HG03066 (cell line): ENCODE measurements at regions not wholly inside any gene's neighbourhood (a gene's known extent, or its start where the extent isn't known, plus 50 kb on each side); places are given as distances from the start of the nearest gene placed in this dataset.
"Not testable (repeated sequence)": the region's sequence is repeated elsewhere in the genome, so short reads cannot be mapped to it uniquely, and the experiment has no call there.

Experiments used
- ATAC-seq: cut with Tn5 transposase; IDR thresholded peaks from one replicate; pipeline ENCODE4 v1.9.1; 2021; ENCODE audit warnings: low read depth; ENCODE audit not compliant: unreplicated experiment

DNA sequence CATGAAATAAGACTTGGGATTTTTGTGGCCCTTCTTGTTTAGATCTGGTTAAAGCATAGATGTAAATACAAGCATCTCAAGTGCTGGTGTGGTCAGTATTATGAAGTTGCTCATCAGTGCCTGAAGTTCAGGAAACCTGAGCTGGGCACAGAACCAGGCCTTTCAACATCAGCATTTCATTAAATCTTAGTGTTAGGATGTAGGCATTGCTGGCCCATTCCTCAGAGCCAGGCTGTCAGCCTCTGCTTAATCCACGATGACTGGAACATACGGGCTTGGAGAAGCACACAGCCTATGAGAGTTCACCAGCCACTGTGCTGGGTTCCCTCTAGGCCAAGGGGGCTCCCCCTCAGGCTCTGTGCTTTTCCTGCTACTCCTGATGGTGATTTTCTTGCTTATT, 270.2 kb downstream of the EN1 start:
- ATAC-seq = no peak

DNA sequence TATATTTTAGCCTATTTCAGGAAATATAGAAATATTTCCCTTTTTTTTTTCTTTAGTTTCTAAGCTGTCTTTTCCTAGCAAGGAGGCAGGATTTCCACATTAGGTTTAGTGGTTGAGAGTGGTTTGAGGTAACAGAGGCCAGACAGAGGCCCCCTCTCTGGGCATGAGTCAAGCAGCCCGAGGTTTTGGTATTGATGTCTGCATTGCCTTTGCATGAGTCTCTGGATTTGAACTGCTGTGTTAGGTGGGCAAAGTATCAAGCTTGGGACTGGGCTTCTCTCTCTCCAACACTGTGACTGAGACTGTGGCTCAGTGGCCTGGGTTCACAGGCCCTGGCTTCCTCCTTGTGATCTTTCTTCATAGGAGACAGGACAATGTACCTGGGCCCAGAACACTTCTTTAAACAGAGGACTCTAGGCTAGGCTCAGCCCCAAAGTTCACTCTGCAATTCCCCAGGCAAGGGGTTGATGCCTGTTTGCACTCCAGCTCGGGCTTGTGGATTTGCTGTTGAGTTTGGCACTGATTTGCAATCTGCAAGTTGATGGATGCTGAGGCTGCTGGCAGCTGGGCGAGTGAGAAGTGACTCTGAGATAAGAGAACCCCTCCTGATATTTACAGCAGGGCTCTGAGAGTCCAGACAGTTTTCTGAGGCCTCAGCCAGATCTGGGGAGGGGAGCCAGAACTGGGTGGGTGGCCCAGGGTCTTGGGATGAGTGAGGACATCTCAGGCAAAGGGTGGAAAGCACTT, 271.2 kb downstream of the EN1 start:
- no peak for ATAC-seq

DNA sequence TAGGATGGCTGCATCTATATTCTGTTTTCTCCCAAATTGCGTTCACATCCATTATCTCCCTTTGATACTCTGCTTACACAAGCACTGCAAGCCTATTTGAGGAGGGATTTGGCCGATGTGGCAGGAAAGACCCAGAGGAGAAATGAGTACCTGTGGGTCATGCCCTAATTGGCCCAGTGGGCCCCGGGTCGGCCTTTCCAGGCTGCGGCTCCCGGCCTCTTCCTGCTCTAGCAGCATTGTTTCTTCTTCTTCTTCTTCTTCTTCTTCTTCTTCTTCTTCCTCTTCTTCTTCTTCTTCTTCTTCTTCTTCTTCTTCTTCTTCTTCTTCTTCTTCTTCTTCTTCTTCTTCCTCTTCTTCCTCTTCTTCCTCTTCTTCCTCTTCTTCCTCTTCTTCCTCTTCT, 275.1 kb downstream of the EN1 start:
- ATAC-seq = not testable (repeated sequence)

DNA sequence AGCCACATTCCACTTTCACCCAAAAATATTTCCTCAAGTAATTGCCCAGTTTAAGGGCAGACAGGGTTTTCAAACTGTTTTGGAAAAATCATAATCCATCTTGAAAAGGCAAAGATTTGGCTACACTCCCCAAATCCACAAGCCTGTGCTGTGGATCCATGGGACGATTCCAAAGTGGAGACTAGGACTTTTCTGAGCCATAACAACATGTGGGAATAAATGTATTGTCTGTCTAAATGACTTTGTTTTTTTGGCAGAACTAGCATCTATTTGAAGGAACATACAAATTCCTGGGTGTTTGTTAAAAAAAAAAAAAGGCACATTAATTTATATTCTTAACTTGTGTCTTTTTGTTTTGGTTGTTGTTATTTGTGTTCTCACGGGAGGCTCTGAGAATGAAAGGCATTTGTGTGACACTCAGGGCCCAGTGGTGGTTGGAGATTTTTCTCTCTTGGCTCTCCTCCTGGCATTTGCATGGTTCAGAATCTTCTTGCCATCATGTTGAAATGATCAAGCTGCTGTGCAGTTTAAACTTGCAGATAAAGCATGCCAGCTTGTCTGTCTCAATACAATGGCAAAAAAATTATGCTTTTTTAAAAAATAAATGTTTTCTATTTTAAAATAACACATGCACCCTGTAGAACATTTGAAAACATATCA, 277.4 kb downstream of the EN1 start:
- ATAC-seq = no peak

DNA sequence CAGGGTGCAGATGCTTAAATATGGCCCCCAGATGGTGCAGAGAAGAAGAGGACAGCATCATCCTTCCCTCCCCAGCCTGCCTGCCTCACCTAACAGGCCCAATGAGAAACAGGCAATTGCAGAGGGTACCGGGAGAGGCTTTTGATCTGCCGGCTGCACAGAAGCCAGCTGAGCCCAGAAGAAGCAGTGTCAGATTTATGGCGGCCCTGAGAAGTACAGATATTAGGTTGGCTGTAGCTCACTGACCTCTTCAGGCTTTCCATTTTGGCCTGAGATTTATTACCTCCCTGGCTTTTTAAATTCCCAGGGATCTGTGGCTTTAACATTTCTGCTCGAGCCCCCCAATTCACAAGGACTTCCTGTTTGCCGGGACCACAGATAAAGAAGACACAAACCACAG, 278.7 kb downstream of the EN1 start:
- ATAC-seq = no peak

DNA sequence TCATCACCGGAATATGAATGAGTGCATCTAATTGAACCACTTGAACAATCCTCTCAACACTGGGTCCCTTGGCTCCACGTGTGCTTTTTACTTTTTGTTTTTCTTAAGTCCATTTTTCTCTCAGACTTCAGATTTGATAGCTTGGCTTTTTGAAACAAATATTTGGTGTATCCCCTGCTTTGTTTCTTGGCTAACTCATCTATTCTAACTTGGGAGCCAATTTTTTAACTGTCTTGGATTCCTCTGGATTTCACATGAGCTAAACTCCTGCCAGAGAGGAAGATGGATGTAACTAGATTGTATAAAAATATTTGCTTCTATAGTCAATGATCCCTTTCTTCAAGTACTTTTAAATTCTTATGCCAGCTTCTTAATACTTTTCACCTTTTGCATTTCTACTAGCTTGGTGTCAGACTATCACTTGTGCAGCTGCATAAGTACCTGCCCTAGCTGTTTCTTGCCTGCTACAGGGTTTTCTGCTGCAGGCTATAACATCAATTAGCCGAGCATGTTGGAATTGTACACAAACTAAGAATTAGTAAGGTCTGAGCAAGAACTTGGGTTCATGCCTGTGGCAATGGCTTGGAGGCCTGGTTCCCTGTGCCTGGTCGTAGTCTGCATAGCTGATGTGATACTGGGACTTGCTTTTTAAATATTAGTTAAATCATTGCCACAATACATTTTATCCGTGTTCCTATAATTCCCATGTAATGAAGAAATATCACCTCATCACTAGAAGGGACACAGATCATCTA, 281.5 kb downstream of the EN1 start:
- no peak for ATAC-seq

DNA sequence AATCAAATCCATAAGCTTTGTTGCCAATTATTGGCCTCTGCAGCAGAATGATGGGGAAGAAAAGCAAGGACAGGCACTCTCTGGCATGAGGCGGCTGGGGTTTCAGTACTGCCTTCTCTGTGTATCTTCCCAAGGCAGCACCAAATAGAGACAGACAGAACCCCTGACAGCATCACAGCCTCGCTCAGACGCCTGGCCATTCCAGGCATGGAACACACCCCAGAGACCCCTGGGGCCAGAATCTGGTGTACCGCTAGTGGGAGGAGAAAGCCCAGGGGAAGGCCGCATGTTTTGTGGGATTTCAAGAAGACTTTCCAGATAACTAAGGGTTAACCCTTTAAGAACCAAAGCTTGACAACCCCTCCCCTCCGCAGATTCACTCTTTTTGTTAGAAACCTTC, 282.1 kb downstream of the EN1 start:
- no peak for ATAC-seq

DNA sequence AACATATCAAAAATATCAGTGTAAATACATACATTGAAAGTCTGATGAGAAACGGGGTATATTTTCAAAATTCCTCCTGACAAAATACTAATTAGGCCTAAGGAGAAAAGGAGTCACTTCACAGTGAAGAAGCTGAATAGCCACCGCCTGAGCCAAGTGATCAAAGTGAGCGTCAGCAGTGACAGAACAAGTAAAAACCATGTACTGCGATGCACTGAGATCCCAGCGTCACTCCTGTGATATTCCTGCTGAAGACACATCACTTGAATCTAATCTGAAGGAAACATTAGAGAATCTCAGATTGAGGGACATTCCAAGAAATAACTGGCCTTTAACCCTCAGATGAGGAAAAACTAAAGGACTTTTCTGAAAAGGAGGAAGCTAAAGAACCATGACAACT, 285.3 kb downstream of the EN1 start:
- no peak for ATAC-seq

DNA sequence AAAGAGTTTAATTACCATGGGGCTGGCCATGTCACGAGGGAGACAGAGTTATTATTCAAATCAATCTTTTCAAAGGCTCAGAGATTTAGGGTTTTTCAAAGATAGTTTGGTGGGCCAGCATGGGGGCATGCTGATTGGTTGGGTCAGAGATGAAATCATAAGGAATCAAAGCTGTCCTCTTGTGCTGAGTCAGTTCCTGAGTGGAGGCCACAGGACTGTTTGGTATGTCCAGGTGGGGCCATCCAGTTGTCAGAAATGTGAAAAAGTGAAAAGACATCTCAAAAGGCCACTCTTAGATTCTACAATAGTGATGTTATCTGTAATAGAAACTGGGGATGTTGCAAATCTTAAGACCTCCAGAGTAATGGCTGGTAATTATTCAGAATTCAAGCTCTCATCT, 288.6 kb downstream of the EN1 start:
- no peak for ATAC-seq

DNA sequence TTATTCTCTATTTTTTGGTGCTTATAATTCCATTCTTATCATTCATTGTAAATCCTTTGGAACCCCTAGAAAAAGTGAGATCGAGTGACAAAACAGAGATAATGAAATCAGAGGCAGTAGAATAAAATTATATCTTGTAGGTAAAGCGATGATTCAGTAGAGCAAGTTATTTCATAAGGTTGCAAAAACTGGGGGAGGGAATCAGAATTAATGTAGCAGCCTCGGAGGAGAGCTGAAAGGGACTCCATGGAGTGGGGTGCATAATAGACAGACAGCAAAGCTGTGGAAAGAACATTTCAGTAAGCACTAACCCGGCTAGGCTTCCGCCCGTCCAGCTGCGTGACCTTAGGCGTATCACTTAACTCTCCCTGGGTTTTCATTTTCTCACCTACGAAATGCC, 289.7 kb downstream of the EN1 start:
- no peak for ATAC-seq

DNA sequence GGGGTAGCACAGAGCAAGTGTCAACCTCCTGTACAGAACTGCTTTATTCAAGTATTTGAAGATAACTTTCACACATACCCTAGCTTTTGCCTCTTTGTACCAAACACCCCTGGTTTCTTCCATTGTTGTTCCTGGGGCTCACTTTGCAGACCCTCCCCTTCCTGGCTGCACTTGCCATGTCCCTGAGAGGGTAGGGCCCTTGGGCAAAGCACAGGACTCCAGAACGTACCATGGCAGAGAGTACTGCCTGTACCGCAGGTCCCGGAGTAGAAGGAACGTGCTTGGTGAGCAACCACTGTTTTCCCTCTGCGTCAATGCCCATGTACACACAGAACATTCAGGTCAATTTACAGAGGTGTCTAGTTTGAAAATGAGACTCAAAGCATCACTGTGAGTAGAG, 290.4 kb downstream of the EN1 start:
- ATAC-seq = no peak

DNA sequence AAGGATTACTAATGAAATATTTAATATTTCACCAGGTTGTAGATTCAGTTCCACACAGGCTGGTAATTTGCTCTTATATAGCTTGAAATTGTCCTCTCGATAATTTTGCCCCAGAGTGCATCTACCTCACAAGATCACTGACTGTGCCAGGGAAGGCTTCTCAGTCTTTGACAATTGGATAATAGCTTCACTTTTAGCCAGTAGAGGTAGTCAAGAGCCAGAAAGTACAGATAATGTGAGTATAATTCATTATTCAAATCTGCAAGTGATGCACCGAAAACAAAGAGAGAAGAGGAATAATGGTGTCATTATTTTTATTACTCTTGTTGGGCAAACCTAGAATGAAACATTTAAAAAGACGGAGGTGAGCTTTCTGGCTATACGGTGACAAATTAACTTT, 292.8 kb downstream of the EN1 start:
- no peak for ATAC-seq

DNA sequence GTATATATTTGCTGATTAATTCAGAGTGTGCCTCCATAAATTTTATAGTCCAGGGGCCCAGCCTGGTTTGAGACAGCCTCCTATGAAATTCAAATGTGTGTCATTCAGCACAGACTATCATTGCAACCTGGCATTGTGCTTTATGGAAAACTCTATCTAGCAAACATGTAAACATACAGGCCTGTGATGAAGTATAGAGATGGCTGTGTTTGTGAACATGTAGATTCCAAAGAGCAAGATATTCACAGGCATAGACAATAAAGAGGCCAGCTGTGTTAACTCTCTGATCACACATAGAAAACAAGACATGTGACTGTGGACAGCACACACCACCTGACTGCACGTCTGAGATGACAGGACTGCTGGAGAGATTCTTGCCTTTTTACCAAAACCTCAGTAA, 297.9 kb downstream of the EN1 start:
- no peak for ATAC-seq

DNA sequence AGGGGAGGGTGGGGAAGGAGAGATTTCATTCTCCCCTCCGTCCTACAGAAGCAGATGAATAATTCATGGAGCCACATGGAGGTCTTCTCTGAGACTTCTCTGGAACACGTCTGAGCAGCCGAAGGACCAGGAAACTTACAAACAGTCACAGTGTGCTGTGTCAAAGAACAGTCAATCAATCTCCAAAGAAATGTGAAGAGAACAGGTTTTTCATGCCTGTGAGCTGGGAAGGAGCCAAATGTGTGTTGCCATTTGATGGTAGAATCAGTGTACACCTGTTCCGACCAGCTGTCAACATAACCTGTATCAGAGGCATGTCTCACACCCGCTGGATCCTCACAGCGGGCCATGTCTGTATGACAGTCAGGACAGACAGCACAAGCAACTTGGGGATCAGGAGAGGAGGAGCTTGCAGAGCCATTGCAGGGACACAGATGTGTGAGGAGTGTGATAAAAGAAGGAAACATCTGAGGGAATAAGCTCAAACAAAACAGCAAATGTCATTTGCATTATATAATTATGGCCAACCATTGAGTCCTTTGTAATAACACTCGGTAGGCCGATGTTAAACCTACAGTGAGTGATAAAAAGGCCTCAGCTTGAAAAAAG, 298.5 kb downstream of the EN1 start:
- ATAC-seq = no peak

DNA sequence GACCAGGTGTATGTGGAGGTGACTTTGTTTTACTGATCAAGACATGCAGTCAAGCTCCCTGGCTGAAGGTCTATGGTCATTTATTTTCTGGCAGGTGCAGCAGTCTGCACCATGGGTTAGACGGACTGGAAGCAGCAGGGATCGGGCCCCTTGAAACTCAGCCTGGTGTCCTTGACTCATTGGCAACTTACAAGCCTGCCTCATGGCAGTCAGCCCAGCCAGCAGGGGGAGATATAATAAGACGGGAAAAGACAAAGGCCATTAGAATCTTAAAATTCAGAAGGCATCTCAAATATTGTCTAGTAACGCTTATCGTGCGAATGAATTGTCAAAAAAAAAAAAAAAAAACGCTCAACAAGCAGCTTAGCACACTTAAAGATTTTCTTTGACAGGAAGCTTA, 308.2 kb downstream of the EN1 start:
- ATAC-seq = no peak

DNA sequence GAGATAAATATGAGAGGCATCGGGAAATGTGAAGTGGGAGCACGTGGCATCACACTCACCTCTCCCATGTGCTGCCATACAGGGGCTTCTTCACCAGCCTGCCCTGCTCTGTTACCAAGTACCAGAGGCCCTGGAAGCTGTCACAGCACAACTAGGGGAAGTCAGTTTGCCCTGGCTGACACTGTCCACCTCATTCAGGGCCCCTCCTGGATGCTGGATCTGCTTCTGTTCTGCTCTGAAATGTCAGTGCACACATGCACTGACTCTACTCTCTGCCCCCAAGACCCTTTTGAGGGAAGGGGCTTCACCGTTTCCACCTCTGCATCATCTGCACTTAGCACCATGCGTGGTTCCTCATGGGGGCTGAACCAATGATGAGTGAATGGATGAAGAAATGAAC, 311.1 kb downstream of the EN1 start:
- no peak for ATAC-seq

DNA sequence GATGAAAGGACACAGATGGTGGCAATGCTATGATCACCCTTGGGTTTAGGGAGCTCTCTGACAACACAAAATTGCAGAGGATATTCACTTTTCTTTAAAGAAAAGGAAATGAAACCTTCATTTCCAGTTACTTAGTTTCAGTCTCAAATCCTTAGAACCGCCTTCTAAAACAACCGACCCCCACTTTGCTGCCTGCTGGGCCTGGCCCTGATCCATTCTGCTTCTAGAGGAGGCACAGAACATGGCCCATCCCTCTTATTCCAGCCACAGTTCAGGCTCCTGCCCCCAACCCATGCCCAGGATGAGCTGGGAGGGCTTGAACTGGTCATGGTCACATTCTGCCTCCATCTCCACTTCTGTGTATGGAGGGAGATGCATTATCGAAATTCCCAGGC, 311.6 kb downstream of the EN1 start:
- no peak for ATAC-seq

DNA sequence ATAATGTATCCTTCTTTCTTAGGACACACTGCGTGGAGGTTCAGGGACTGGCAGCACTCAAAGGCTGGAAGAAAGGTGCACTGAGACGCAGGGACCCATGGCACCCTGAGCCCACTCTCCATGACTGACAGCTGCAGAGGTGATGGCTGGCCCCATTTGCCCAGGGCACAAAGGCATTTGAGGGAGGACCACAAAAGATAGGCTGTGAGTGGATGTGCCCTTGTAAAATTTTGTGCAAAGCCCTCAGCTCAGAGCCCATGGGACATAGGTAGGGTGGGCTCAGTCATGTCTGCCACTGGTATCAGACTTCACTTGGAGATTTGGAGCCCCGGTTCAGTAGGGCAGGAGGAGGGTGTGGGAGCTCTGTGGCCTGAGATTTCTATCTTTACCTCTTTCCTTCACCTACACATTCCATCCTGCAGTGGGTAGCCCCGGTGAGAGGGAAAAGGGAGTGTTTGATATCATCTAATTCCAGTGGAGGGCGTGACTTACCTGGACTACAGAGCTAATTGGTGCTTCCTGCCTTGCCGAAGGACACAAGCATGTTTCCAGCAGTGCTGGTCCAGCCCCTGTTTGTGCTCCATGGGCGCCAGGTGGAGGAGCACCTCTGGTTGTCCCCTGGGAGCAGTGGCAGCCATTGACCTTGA, 312.2 kb downstream of the EN1 start:
- no peak for ATAC-seq

DNA sequence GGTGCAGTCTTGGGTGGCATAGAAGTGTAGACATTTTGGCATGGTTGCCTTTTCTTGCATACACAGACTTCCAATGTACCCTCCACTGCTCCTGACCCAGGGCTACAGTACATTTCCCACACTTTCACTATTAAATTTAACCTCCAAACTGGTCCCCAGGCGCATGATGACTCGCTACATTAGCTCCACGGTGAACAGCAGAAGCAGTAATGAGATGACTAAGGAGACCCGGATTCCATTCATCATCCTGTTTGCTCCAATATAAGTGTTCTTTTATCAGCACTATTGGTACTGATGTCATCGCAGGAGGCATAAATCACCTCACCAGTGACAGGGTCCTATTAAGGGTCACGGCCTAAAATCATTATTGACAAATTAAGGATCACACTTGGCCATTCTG, 316.5 kb downstream of the EN1 start:
- no peak for ATAC-seq

DNA sequence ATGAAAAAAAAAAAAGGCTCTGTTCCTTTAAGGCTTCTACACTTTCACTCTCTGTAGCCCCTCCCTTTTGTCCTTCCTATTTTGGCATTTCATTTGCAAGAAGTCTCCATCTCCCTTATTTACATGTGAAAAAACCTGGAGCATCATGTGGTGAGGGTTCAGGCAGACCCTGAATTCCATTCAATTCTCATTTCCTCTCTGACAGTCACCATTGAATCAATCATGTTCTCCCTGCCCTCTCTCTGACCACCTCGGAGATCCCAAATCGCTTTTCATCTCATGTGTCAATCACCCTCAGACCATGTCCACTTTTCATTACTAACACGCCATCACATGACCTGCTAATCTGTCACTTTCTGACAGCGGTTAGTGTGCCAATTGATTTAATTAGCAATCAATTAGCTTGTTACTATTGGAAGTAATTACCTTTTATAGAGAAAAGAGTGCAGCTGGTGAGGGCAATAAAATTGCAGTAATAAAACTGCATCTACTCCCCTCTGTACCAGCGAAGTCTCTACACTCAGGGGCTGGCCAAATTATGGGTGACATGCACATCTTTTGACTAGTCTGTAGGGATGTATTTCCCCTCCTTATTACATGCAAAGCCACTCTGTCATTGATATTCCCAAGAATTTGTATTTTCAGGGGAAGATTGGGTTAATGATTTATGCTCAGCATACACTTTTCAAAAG, 317.4 kb downstream of the EN1 start:
- no peak for ATAC-seq
